ENCODE measurements at regions not wholly inside any gene's neighbourhood (a gene's known extent, or its start where the extent isn't known, plus 50 kb on each side); places are given as distances from the start of the nearest gene placed in this dataset.

DNA sequence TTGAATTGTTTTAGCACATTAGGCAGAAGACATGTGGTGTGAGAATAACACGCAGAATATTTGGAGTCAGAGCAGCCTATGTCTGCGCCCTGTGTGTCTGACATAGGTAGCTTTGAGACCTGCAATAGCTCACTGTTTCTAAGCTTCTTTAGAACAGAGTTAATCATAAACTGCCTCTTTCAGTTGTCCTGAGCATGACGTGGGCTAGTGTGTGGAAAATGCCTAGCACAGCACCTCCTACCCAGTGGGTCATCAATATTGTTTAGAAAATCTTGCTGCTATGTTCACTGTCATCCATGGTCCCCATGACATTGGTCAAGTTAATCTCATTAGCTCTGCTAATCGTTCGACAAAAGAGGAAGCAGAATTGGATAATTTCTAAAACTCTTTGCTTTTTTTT is 357.4 kb upstream of the SGCD start:
- H3K27ac ChIP-seq = no peak overlapping the region
- TF ChIP-seq POLR2A (IDR thresholded peaks at IDR 0.05) (no peak), EP300 (IDR thresholded peaks at IDR 0.05) (no peak), POLR2AphosphoS5 (IDR thresholded peaks at IDR 0.05) (no peak)
- TF ChIP-seq, protein P1, sequence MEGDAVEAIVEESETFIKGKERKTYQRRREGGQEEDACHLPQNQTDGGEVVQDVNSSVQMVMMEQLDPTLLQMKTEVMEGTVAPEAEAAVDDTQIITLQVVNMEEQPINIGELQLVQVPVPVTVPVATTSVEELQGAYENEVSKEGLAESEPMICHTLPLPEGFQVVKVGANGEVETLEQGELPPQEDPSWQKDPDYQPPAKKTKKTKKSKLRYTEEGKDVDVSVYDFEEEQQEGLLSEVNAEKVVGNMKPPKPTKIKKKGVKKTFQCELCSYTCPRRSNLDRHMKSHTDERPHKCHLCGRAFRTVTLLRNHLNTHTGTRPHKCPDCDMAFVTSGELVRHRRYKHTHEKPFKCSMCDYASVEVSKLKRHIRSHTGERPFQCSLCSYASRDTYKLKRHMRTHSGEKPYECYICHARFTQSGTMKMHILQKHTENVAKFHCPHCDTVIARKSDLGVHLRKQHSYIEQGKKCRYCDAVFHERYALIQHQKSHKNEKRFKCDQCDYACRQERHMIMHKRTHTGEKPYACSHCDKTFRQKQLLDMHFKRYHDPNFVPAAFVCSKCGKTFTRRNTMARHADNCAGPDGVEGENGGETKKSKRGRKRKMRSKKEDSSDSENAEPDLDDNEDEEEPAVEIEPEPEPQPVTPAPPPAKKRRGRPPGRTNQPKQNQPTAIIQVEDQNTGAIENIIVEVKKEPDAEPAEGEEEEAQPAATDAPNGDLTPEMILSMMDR (IDR thresholded peaks at IDR 0.05) = no peak
- no peak overlapping the region for H3K4me3 ChIP-seq
- DNase-seq = no peak
- H3K36me3 ChIP-seq = no peaks in the 10 kb centered on the region
- no peaks in the 10 kb centered on the region for H3K9me3 ChIP-seq
- H3K4me1 ChIP-seq = no peaks in the 10 kb centered on the region
- ATAC-seq (ENCODE audit: low FRiP score in 2 of 2) = no peak
- 80 to 88% methylated on average over 5 of the region's 5 CpGs for WGBS, 2 donors
- H3K27me3 ChIP-seq = no peaks in the 10 kb centered on the region

DNA sequence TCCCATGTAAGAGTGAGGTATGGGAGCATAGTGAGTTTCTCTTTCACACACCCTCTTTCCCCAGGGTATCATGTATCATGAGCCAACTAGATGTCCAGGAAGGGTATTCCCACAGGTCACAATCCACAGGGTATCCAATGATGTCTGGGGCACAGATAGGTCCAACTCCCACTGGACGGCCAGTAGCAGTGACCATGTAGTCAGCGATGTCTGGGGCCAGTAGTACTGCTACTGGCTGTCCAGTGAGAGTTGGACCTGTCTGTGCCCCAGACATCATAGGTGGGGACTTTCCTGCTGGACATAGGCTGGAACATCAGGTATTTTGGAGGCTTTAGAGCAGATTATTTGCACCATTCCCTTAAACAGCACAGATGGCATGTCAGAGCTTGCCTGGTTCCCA is 352.6 kb upstream of the SGCD start:
- no peak overlapping the region for H3K27ac ChIP-seq
- no peaks in the 10 kb centered on the region for H3K4me1 ChIP-seq
- TF ChIP-seq POLR2A (IDR thresholded peaks at IDR 0.05) = no peak
- TF ChIP-seq EP300 (IDR thresholded peaks at IDR 0.05) = no peak
- TF ChIP-seq POLR2AphosphoS5 (IDR thresholded peaks at IDR 0.05) = no peak
- TF ChIP-seq, protein P1 (IDR thresholded peaks at IDR 0.05) = no peak
- H3K9me3 ChIP-seq = no peaks in the 10 kb centered on the region
- H3K36me3 ChIP-seq = no peaks in the 10 kb centered on the region
- ATAC-seq (ENCODE audit: low FRiP score in 2 of 2) (peak in 1 of 2 donors; percentile 59), DNase-seq (no peak)
- H3K27me3 ChIP-seq = no peaks in the 10 kb centered on the region
- WGBS, 2 donors = 88 to 93% methylated on average over 2 of the region's 2 CpGs
- no peak overlapping the region for H3K4me3 ChIP-seq

DNA sequence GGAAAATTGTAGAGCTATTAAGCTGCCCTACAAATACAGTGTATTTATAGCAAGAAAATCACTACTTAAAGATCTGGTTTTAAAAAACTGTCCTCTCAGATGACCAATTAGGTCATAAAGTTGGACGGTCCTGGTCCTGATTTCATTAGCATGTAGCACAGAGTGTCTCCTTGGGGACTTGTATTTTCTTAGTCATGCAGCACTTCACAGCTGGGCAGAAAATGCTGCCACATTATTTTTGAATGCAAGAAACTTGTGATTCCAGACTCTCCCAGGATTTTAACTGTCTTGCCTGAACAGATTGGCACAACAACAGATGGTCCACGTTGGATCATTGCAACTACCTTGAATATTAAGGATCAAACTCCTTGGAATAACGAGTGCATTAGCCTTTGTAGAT is 348.1 kb upstream of the SGCD start:
- 65 to 71% methylated on average over 3 of the region's 3 CpGs for WGBS, 2 donors

DNA sequence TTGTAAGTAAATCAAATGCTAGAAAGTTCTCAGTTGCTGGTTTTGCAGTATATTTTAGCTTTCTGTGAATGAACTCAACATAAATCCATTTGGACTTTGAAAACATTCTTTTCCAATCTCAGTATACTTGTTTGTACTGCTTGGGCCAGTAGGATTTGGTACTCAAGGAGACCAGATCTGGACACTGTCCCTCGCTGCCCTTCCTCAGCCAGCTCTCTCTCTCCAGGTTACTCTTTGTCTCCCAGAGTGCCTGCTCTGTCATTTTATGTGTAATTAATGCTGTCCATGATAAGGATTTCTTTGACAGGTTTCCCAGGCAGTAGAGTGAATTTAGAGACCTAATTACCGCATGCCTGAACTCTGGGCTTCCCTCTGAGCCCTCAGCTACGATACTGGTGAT is 344.6 kb upstream of the SGCD start:
- Histone ChIP-seq H3K27me3 (no peaks in the 10 kb centered on the region), H3K4me1 (no peaks in the 10 kb centered on the region), H3K36me3 (no peaks in the 10 kb centered on the region), H3K4me3 (no peak overlapping the region), H3K27ac (no peak overlapping the region), H3K9me3 (no peaks in the 10 kb centered on the region)
- ATAC-seq (ENCODE audit: low FRiP score in 2 of 2) (peak in 1 of 2 donors; percentile 25), DNase-seq (no peak)
- TF ChIP-seq, protein P1 (IDR thresholded peaks at IDR 0.05) = no peak
- TF ChIP-seq POLR2AphosphoS5 (IDR thresholded peaks at IDR 0.05) = no peak
- WGBS, 2 donors = 60 to 64% methylated on average over 3 of the region's 3 CpGs

More for the DNA sequence above, 348.1 kb upstream of the SGCD start:
- no peak overlapping the region for H3K27ac ChIP-seq
- no peaks in the 10 kb centered on the region for H3K27me3 ChIP-seq
- H3K4me3 ChIP-seq = no peak overlapping the region
- DNase-seq = no peak
- H3K36me3 ChIP-seq = no peaks in the 10 kb centered on the region
- TF ChIP-seq POLR2A (IDR thresholded peaks at IDR 0.05) (no peak), POLR2AphosphoS5 (IDR thresholded peaks at IDR 0.05) (no peak), EP300 (IDR thresholded peaks at IDR 0.05) (no peak)
- TF ChIP-seq, protein P1 (IDR thresholded peaks at IDR 0.05) = no peak
- ATAC-seq (ENCODE audit: low FRiP score in 2 of 2) = peak in 1 of 2 donors; percentile 61
- no peaks in the 10 kb centered on the region for H3K9me3 ChIP-seq
- no peaks in the 10 kb centered on the region for H3K4me1 ChIP-seq

DNA sequence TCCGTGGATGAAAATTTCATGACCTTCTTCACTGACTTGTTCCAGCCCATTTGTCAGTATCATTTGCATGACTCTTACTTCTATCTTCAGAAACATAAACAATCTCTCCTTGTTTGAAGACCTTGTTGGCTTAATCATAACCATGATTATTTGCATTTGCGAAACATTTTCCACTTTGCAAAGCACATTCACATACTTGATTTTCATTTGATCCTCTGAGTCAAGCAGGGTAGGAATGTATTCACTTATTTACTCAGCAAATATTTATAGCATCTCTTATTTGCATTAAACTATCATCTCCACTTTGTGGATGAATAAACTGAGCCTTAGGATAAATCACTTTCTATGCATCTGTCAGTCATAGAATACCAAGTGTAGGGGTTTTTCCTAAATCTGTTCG is 343.0 kb upstream of the SGCD start:
- DNase-seq (no peak), ATAC-seq (ENCODE audit: low FRiP score in 2 of 2) (no peak)
- H3K27me3 ChIP-seq = no peaks in the 10 kb centered on the region
- H3K27ac ChIP-seq = no peak overlapping the region
- H3K4me1 ChIP-seq = no peaks in the 10 kb centered on the region
- no peaks in the 10 kb centered on the region for H3K9me3 ChIP-seq
- H3K36me3 ChIP-seq = no peaks in the 10 kb centered on the region
- 84 to 85% methylated on average over 3 of the region's 3 CpGs for WGBS, 2 donors
- TF ChIP-seq, protein P1 (IDR thresholded peaks at IDR 0.05) = no peak
- TF ChIP-seq POLR2AphosphoS5 (IDR thresholded peaks at IDR 0.05) (no peak), EP300 (IDR thresholded peaks at IDR 0.05) (no peak), POLR2A (IDR thresholded peaks at IDR 0.05) (no peak)
- no peak overlapping the region for H3K4me3 ChIP-seq
